GM12874 (cell line): ENCODE measurements at regions not wholly inside any gene's neighbourhood (a gene's known extent, or its start where the extent isn't known, plus 50 kb on each side); places are given as distances from the start of the nearest gene placed in this dataset.

Experiments
- CTCF ChIP-seq: IDR thresholded peaks from 2 replicates; pipeline ENCODE4 v1.5.1; 2011; ENCODE audit warnings: low read depth, mild to moderate bottlenecking, control low read depth, low read length, moderate library complexity; ENCODE audit not compliant: insufficient read depth

- no peak for TF ChIP-seq CTCF
Measured at GRCh38 chr5:158198636-158199035, 339.7 kb upstream of the CLINT1 start.

DNA sequence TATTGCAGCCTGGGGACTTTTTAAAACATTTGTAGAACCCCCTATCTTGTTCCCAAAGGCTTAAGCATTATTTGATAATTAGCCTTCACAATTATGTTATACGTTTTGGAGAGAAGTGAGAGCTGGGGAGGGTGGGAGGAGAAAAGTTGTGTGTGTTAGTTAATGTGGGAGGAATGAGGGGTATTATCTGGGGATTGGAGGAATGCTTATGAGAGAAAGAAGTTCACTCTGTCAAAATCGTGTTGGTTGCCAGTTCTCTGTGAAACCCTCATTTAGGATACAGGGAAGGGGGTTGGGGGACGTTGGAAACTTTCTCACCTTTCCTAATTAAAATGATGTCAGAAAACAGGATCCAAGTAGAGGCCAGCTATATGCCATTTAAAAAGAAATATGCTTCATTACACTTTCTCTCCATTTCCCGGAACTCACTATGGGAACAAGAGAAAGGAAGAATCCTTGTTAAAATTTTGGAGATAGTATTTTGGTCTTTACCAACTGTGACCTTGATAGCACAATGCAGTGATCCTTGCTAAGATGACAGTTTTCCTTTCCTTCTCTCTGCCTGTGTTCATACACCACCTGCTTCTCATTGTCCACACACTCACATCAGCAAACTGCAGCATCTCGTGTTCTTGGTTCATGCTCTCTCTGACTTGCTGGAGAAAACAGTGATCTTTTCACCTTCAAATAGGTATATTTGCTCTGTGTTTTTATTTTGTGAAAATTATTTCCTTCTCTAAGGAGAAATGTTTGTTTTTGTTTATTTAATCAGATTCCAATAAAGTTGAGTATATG lies 336.7 kb upstream of the CLINT1 start:
- TF ChIP-seq CTCF = no peak

DNA sequence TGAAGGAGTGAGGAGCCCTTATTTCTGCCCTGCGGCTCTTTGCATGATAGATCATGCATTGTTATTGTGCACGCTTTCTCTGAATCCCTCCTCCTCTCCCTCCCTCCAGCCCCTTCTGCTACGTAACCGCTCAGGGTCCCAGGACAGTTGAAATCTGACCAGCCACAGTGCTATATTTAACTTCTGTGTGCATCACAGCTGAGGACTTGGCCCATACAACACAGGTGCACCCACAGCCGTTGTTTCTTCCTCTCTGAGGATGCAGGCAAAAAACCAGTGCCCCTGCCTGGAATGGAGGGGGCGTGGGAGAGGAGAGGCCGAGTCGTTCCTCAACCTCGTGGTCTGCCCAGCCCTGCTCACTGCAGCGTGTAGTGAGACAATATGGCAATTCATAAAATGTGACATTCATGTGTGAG lies 335.6 kb upstream of the CLINT1 start:
- TF ChIP-seq CTCF = no peak

DNA sequence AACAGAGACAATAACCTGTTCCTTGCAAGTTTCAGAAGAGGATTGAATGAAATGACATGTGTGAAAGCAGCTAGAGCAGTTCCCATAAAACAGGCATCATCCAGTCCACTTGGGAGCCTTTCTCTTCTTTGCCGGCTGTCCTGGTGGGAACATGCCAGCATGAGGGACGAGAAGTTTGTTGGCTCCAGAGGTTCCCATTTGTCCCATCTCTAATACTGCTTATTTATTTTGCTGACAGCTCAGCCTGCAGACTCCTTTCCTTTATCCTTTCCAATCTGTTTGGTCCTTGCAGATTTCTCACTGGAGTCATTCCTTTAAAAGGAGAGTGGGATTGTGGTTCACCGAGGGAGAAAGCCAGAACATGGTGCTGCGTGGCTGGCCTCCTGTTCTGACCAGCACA lies 321.5 kb upstream of the CLINT1 start:
- TF ChIP-seq CTCF = no peak

GRCh38 chr5:158179271-158179670 lies 320.3 kb upstream of the CLINT1 start:
- no peak for TF ChIP-seq CTCF

- no peak for TF ChIP-seq CTCF
Measured at GRCh38 chr5:158178535-158178934, 319.6 kb upstream of the CLINT1 start.

GRCh38 chr5:158177146-158177545 lies 318.2 kb upstream of the CLINT1 start:
- TF ChIP-seq CTCF = no peak
